ENCODE measurements at regions not wholly inside any gene's neighbourhood (a gene's known extent, or its start where the extent isn't known, plus 50 kb on each side); places are given as distances from the start of the nearest gene placed in this dataset.

DNA sequence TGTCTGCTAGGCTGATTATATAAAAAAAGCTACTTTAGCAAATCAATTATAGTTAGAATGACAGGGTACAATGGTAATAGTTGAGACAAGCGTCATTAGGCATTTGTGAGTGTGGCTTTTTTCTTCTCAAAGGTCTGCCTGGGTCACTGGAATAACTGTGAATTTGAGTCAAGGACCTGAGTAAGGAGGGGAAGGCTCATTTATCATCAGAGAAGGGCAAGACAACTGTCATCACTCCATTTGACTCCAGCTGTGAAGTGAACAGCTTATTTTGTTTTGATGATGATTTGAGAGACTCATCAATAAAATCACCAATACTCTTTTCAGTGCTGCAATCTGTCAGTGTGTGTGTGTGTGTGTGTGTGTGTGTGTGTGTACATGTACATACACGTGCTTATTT, 118.6 kb downstream of the MAT2B start:
- Histone ChIP-seq H3K27me3 (ENCODE audit: control insufficient read depth, insufficient read depth, low read length) (no peaks in the 10 kb centered on the region), H3K36me3 (ENCODE audit: control insufficient read depth, insufficient read depth, low read length) (no peaks in the 10 kb centered on the region), H3K9me3 (ENCODE audit: control insufficient read depth in 2 of 2, low read length in 2 of 2) (no peaks in the 10 kb centered on the region), H3K27ac (ENCODE audit: insufficient read depth, low read length, poor library complexity, severe bottlenecking) (no peak overlapping the region), H3K4me1 (ENCODE audit: control insufficient read depth, insufficient read depth, low read length, poor library complexity, severe bottlenecking) (no peaks in the 10 kb centered on the region), H3K4me3 (ENCODE audit: low read depth, low read length) (no peak overlapping the region)
- no peak for ATAC-seq (ENCODE audit: low read depth in 2 of 2)
- H3K27ac Mint-ChIP-seq = no peak overlapping the region
- H3K4me3 Mint-ChIP-seq = no peak overlapping the region
- H3K36me3 Mint-ChIP-seq = no peaks in the 10 kb centered on the region
- H3K9me3 Mint-ChIP-seq = peaks cover 0 to 4% (median 0%) of the 10 kb centered on the region in 7 donors
- no peaks in the 10 kb centered on the region for H3K27me3 Mint-ChIP-seq
- no peak for DNase-seq
- no peaks in the 10 kb centered on the region for H3K4me1 Mint-ChIP-seq

DNA sequence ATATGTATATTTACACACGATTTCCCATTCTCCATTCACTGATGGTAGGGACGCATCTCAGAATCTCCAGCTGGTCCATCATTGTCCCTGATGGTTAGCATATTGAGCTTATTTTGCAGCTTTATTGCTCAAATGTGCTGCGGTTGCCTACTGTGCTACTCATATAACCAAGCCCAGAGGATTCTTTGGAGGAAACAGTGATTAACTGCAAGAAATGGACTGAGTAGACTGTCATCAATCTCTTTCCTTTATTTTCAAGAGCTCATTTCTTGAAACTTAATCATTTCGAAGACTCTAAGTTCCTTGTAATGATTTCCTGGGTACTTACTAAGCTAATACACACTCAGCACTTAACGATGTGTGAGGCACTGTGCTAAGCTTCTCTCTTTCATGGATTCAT, 119.0 kb downstream of the MAT2B start:
- H3K27ac ChIP-seq (ENCODE audit: insufficient read depth, low read length, poor library complexity, severe bottlenecking) = no peak overlapping the region
- Mint-ChIP-seq H3K36me3 (no peaks in the 10 kb centered on the region), H3K27ac (no peak overlapping the region), H3K4me3 (no peak overlapping the region), H3K4me1 (no peaks in the 10 kb centered on the region), H3K27me3 (no peaks in the 10 kb centered on the region), H3K9me3 (peaks cover 0 to 4% (median 0%) of the 10 kb centered on the region in 7 donors)
- H3K36me3 ChIP-seq (ENCODE audit: control insufficient read depth, insufficient read depth, low read length) = no peaks in the 10 kb centered on the region
- ATAC-seq (ENCODE audit: low read depth in 2 of 2) (no peak), DNase-seq (no peak)
- no peaks in the 10 kb centered on the region for H3K27me3 ChIP-seq (ENCODE audit: control insufficient read depth, insufficient read depth, low read length)
- no peaks in the 10 kb centered on the region for H3K9me3 ChIP-seq (ENCODE audit: control insufficient read depth in 2 of 2, low read length in 2 of 2)
- no peak overlapping the region for H3K4me3 ChIP-seq (ENCODE audit: low read depth, low read length)
- no peaks in the 10 kb centered on the region for H3K4me1 ChIP-seq (ENCODE audit: control insufficient read depth, insufficient read depth, low read length, poor library complexity, severe bottlenecking)

DNA sequence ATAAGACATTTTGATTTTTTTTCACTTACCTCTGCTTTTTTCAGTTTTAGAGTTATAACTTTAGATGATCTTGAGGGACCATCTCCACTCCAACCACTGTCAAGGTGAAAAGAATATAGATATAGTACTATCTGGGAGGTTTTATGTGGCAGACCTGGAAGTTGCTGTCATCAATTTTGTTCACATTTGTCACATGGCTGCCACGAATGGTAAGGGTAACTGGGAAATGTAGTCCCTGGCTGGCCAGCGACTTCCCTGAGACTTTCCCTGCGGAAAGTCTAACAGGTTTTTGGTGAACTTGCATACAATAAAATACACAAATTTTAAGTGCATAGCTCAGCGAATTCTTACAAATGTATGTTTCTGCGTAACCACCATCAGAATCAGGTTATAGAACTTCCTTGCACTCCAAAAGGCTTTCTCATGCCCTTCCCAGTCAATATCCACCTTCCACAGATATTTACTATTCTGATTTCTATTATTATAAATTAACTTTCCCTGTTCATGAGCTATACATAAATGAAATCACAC, 121.5 kb downstream of the MAT2B start:
- no peaks in the 10 kb centered on the region for H3K27me3 Mint-ChIP-seq
- no peak overlapping the region for H3K4me3 Mint-ChIP-seq
- Histone ChIP-seq H3K4me1 (ENCODE audit: control insufficient read depth, insufficient read depth, low read length, poor library complexity, severe bottlenecking) (no peaks in the 10 kb centered on the region), H3K27me3 (ENCODE audit: control insufficient read depth, insufficient read depth, low read length) (no peaks in the 10 kb centered on the region), H3K4me3 (ENCODE audit: low read depth, low read length) (no peak overlapping the region), H3K27ac (ENCODE audit: insufficient read depth, low read length, poor library complexity, severe bottlenecking) (no peak overlapping the region), H3K36me3 (ENCODE audit: control insufficient read depth, insufficient read depth, low read length) (no peaks in the 10 kb centered on the region), H3K9me3 (ENCODE audit: control insufficient read depth in 2 of 2, low read length in 2 of 2) (no peaks in the 10 kb centered on the region)
- H3K9me3 Mint-ChIP-seq = peaks cover 0 to 4% (median 0%) of the 10 kb centered on the region in 7 donors
- no peak for ATAC-seq (ENCODE audit: low read depth in 2 of 2)
- no peak for DNase-seq
- H3K4me1 Mint-ChIP-seq = no peaks in the 10 kb centered on the region
- H3K27ac Mint-ChIP-seq = no peak overlapping the region
- no peaks in the 10 kb centered on the region for H3K36me3 Mint-ChIP-seq

DNA sequence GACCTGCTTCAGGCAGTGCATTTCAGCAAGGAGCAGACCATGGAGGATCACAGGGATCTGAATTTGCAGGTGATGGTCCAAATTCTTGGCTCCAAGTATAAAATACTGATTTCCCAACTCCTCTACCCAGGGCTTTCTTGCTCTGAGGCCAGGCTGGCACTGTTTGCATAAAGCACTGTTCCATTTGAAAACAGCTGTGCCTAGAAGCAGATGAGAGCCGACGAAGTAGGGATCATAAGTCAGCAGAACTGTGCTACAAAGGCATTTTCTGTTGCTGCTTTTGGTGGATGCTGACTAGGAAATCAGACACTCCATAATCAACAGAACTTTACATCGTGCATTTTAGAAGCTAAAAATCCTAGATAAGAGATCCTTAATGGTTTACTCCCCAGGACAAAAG, 126.4 kb downstream of the MAT2B start:
- no peaks in the 10 kb centered on the region for H3K27me3 Mint-ChIP-seq
- DNase-seq = no peak
- Histone ChIP-seq H3K36me3 (ENCODE audit: control insufficient read depth, insufficient read depth, low read length) (no peaks in the 10 kb centered on the region), H3K9me3 (ENCODE audit: control insufficient read depth in 2 of 2, low read length in 2 of 2) (no peaks in the 10 kb centered on the region), H3K27me3 (ENCODE audit: control insufficient read depth, insufficient read depth, low read length) (no peaks in the 10 kb centered on the region), H3K27ac (ENCODE audit: insufficient read depth, low read length, poor library complexity, severe bottlenecking) (no peak overlapping the region), H3K4me3 (ENCODE audit: low read depth, low read length) (no peak overlapping the region), H3K4me1 (ENCODE audit: control insufficient read depth, insufficient read depth, low read length, poor library complexity, severe bottlenecking) (no peaks in the 10 kb centered on the region)
- no peak overlapping the region for H3K27ac Mint-ChIP-seq
- H3K36me3 Mint-ChIP-seq = no peaks in the 10 kb centered on the region
- H3K9me3 Mint-ChIP-seq = peaks cover 0 to 5% (median 0%) of the 10 kb centered on the region in 7 donors
- no peak for ATAC-seq (ENCODE audit: low read depth in 2 of 2)
- no peak overlapping the region for H3K4me3 Mint-ChIP-seq
- no peaks in the 10 kb centered on the region for H3K4me1 Mint-ChIP-seq

DNA sequence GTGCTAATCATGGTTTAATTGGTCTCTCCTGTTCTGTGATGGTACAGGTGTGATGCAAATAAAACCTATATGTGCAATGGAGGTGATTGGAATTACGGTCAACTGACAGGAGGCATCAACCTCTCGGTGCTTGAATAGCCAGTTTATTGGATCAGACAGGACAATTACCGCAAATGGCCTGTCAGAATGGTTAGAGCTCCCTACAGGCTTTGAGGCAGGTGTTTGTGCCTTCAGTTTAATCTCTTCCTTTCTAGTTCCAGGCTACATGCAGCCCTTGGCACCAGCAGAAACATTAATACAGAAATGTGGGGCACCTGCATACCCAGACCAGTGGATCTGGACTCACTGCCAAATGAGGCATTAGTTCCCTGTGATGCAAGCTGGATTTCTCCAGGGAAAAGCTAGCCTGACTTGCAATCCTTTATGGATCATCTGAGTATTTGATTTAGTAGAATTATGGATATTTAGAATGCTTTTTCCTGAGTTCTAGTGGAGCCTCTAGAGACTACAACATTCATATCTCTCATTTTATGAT, 128.6 kb downstream of the MAT2B start:
- peaks cover 0 to 5% (median 2%) of the 10 kb centered on the region in 7 donors for H3K9me3 Mint-ChIP-seq
- H3K4me3 Mint-ChIP-seq = no peak overlapping the region
- H3K27me3 Mint-ChIP-seq = no peaks in the 10 kb centered on the region
- H3K27me3 ChIP-seq (ENCODE audit: control insufficient read depth, insufficient read depth, low read length) = no peaks in the 10 kb centered on the region
- H3K27ac Mint-ChIP-seq = no peak overlapping the region
- H3K9me3 ChIP-seq (ENCODE audit: control insufficient read depth in 2 of 2, low read length in 2 of 2) = no peaks in the 10 kb centered on the region
- ATAC-seq (ENCODE audit: low read depth in 2 of 2) (no peak), DNase-seq (no peak)
- no peaks in the 10 kb centered on the region for H3K4me1 ChIP-seq (ENCODE audit: control insufficient read depth, insufficient read depth, low read length, poor library complexity, severe bottlenecking)
- H3K36me3 ChIP-seq (ENCODE audit: control insufficient read depth, insufficient read depth, low read length) = no peaks in the 10 kb centered on the region
- no peak overlapping the region for H3K4me3 ChIP-seq (ENCODE audit: low read depth, low read length)
- H3K36me3 Mint-ChIP-seq = no peaks in the 10 kb centered on the region
- no peaks in the 10 kb centered on the region for H3K4me1 Mint-ChIP-seq
- H3K27ac ChIP-seq (ENCODE audit: insufficient read depth, low read length, poor library complexity, severe bottlenecking) = no peak overlapping the region

DNA sequence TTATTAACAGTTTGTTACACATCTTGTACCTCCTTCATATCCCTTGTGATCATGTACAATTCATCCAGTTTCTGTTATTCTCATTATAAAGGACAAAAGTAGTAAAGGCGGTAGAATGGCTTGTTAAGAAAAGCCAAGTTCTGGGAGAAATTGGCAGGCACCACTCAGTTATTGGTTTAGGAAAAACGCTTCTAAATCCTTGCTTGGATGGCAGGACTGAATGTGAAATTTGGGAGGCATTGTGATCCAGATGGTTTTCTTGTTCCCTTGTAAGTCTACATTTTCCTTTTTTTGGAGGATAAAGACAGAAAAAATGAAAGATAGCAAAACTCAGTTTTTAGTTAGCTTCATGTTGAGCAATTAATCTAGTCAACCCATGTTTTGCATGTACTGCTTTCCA, 130.2 kb downstream of the MAT2B start:
- Histone ChIP-seq H3K4me3 (ENCODE audit: low read depth, low read length) (no peak overlapping the region), H3K27ac (ENCODE audit: insufficient read depth, low read length, poor library complexity, severe bottlenecking) (no peak overlapping the region), H3K36me3 (ENCODE audit: control insufficient read depth, insufficient read depth, low read length) (no peaks in the 10 kb centered on the region), H3K4me1 (ENCODE audit: control insufficient read depth, insufficient read depth, low read length, poor library complexity, severe bottlenecking) (no peaks in the 10 kb centered on the region), H3K9me3 (ENCODE audit: control insufficient read depth in 2 of 2, low read length in 2 of 2) (no peaks in the 10 kb centered on the region), H3K27me3 (ENCODE audit: control insufficient read depth, insufficient read depth, low read length) (no peaks in the 10 kb centered on the region)
- H3K27me3 Mint-ChIP-seq = no peaks in the 10 kb centered on the region
- DNase-seq (no peak), ATAC-seq (ENCODE audit: low read depth in 2 of 2) (no peak)
- H3K36me3 Mint-ChIP-seq = no peaks in the 10 kb centered on the region
- no peaks in the 10 kb centered on the region for H3K4me1 Mint-ChIP-seq
- no peak overlapping the region for H3K27ac Mint-ChIP-seq
- H3K9me3 Mint-ChIP-seq = peaks cover 0 to 5% (median 2%) of the 10 kb centered on the region in 7 donors
- no peak overlapping the region for H3K4me3 Mint-ChIP-seq

DNA sequence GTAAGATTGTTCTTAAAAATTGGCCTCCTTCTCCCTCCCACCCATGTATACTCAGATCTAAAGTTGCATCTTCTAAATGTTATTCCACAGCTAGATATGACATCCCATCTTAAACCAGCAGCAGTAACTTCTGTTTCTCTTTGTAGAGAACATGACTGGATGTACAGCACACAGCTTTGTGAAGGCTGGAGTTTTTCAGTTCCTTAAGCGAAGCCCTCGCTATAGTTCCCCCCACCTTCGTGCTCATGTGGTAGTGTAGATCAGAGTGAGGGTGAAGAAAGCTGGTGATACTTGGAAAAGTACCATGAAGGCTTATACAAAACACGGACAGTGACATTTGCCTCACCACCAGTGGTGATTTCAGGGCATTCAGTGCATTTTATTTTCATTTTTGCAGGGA, 137.5 kb downstream of the MAT2B start:
- no peaks in the 10 kb centered on the region for H3K36me3 Mint-ChIP-seq
- DNase-seq (no peak), ATAC-seq (ENCODE audit: low read depth in 2 of 2) (no peak)
- no peak overlapping the region for H3K4me3 Mint-ChIP-seq
- H3K27me3 Mint-ChIP-seq = no peaks in the 10 kb centered on the region
- H3K9me3 Mint-ChIP-seq = peaks cover 0 to 4% (median under 1%) of the 10 kb centered on the region in 7 donors
- Histone ChIP-seq H3K4me1 (ENCODE audit: control insufficient read depth, insufficient read depth, low read length, poor library complexity, severe bottlenecking) (no peaks in the 10 kb centered on the region), H3K4me3 (ENCODE audit: low read depth, low read length) (no peak overlapping the region), H3K27me3 (ENCODE audit: control insufficient read depth, insufficient read depth, low read length) (no peaks in the 10 kb centered on the region), H3K27ac (ENCODE audit: insufficient read depth, low read length, poor library complexity, severe bottlenecking) (no peak overlapping the region), H3K9me3 (ENCODE audit: control insufficient read depth in 2 of 2, low read length in 2 of 2) (no peaks in the 10 kb centered on the region), H3K36me3 (ENCODE audit: control insufficient read depth, insufficient read depth, low read length) (no peaks in the 10 kb centered on the region)
- H3K4me1 Mint-ChIP-seq = no peaks in the 10 kb centered on the region
- no peak overlapping the region for H3K27ac Mint-ChIP-seq
